LNCaP clone FGC (cell line): ENCODE measurements at regions not wholly inside any gene's neighbourhood (a gene's known extent, or its start where the extent isn't known, plus 50 kb on each side); places are given as distances from the start of the nearest gene placed in this dataset.

ENCODE experiments used
- DNase-seq: peaks from one replicate; pipeline ENCODE4 v3.0.0-alpha.2; 2011; ENCODE audit warnings: low read depth
- H3K4me3 ChIP-seq: 2 replicates; pipeline ENCODE4 v1.5.1; 2011; ENCODE audit warnings: mild to moderate bottlenecking, low read depth, low read length, control low read depth
- TF ChIP-seq, protein P1 (sequence below): IDR thresholded peaks from 2 replicates; pipeline ENCODE4 v1.5.1; 2012; ENCODE audit warnings: mild to moderate bottlenecking; ENCODE audit not compliant: control insufficient read depth, insufficient read depth; ENCODE audit errors: extremely low read depth

DNA sequence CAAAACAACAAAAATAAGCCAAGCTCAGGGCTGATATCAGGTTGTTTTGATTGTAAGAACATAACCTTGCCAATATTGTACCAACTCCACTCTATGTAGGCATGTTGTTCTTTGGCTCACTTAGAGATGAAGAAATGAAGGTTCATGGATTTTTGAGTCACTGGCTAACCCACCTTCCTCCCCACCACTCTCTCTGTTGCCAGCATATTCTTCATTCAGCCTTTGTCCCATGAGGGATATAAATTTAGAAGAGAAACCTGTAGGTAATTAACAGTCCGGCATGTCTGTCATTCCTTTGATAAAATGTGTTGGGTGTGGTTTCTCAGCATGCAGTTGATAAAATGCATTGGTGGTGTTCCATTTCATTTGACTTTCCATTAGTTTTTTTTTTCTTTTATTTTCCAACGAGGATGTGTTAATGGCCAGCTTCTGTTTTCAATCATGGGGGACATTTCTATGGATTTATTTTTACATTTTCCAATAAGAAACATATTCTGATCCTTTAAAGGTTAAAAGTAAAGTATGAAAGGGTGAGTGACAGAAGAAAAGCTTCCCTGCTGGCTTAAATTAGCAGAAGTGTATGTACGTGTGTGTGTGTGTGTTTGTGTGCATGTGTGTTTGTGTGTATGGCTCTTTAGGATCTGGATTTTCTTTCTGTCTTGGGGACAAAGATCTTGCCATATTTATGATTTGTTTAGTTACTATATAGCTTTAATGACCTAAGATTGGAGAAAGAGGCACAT is 166.2 kb upstream of the KCNJ16 start:
- no peak overlapping the region for H3K4me3 ChIP-seq
- DNase-seq: no peak
- TF ChIP-seq, protein P1, sequence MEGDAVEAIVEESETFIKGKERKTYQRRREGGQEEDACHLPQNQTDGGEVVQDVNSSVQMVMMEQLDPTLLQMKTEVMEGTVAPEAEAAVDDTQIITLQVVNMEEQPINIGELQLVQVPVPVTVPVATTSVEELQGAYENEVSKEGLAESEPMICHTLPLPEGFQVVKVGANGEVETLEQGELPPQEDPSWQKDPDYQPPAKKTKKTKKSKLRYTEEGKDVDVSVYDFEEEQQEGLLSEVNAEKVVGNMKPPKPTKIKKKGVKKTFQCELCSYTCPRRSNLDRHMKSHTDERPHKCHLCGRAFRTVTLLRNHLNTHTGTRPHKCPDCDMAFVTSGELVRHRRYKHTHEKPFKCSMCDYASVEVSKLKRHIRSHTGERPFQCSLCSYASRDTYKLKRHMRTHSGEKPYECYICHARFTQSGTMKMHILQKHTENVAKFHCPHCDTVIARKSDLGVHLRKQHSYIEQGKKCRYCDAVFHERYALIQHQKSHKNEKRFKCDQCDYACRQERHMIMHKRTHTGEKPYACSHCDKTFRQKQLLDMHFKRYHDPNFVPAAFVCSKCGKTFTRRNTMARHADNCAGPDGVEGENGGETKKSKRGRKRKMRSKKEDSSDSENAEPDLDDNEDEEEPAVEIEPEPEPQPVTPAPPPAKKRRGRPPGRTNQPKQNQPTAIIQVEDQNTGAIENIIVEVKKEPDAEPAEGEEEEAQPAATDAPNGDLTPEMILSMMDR: no peak

DNA sequence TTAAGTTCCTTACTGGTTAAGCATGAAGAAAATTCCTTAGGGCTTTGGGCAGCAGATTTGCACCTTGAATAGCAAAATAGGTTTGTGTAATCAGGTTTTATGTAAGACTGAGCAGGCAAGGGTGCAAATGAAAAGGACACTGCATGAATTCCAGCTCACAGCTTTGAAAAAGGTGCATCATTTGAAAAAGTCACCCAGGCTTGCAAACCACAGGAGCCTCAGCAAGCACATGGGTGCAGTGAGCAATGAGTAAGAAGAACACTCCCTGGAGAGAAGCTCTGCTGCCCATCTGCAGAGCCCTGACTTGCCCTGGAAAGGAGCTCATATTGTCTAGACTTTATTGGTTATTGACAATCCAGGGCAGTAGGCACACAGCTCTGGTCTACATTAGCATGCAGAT is 165.6 kb upstream of the KCNJ16 start:
- no peak for DNase-seq
- TF ChIP-seq, protein P1: no peak
- no peak overlapping the region for H3K4me3 ChIP-seq

DNA sequence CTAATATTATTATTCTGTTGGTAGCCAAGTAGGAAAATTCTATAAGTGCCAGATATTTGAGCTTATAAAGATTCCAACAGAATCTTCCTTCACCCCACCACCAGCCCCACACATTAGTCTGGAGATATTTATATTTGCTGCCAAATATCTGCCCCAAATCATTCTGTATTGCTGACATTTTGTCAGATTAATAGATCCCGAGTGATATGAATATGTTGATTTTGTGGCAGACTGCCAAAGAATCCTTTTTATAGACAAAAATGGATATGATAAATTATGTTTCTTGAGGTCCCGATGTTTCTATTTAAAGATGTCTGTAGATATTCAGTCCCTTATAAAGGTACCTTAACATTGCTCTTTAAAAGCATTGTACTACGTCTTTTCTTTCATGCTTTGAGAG is 162.2 kb upstream of the KCNJ16 start:
- no peak overlapping the region for H3K4me3 ChIP-seq
- no peak for DNase-seq
- TF ChIP-seq, protein P1: no peak

DNA sequence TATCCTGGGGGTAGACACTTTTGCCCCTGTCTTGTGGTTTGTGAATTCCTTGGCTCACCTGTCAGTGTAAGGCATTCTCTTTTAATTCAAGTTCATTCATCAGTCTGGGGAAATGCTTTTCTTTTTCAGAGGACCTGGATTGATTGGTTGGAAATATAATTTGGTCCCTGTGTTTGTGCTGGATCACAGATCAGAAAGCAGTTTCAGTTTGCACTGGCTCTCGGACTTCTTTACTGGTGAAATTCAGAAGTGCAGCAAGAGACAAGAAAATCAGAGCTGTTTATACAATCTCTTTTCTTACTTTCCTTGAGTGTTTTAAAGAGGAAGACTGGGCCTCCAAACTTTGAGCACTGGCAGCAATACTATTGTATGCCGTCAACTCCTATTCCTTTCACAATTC is 161.8 kb upstream of the KCNJ16 start:
- no peak overlapping the region for H3K4me3 ChIP-seq
- TF ChIP-seq, protein P1: no peak
- no peak for DNase-seq

DNA sequence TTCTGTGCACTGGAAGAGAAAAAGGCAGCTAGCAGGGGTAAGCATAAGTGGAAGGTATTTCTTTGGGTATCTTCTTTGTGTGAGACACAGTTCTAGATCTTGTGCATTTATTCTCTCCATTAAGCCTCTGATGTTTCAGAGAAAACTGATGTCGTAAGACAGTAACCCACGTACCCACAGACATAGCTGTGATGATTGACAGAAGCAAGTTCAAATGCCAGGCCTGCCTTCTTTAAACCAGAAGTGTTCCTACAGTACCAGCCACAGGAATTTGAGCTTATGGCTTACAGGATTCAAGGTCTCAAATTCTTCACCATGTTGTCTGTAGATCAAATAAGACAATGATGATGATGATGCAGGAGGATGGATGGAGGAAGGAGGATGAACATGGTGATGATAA is 161.4 kb upstream of the KCNJ16 start:
- TF ChIP-seq, protein P1: no peak
- no peak overlapping the region for H3K4me3 ChIP-seq
- no peak for DNase-seq

DNA sequence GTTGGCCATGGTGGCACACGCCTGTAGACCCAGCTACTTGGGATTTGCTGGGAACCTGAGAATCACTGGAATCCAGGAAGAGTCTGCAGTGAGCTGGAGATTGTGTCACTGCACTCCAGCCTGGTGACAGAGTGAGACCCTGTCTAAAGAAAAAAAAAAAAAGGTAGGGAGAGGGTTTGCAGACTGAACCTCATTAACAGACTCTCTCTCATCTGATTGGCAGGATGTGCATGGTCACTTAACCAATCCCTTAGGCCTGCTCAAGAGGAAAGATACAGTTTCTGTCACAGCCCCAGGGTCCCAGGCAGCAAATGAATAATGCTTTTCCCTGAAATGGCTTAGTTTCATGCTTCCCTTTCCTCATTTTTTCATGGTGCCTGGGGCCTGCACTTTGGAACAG is 160.5 kb upstream of the KCNJ16 start:
- no peak overlapping the region for H3K4me3 ChIP-seq
- TF ChIP-seq, protein P1: no peak
- no peak for DNase-seq

DNA sequence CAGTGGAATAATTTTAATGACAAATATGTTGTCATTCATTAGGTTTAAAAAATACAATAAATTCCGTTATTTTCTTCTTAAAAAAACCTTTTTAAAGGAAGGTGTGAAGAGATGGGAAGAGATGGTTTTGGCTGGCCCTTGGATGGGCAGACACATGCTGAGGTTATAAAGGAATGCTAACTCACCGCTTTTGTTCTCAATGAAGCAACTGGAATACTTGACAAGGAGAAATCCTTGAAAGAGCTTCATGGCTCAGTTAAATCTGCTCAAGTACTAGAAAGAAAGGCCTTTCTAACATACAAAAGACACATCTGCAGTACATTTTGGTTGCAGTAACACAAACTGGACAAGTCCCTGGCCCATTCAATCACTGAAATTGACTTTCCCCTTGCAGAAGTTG is 158.3 kb upstream of the KCNJ16 start:
- TF ChIP-seq, protein P1: no peak
- no peak for DNase-seq
- no peak overlapping the region for H3K4me3 ChIP-seq
